Thymus (tissue), 11 donors: ENCODE measurements at regions not wholly inside any gene's neighbourhood (a gene's known extent, or its start where the extent isn't known, plus 50 kb on each side); places are given as distances from the start of the nearest gene placed in this dataset.

ENCODE experiments used
- DNase-seq, 9 donors: peaks; one replicate each; pipeline ENCODE4 v3.0.0-alpha.2; 2013; ENCODE audit warnings: low spot score in 9 of 9, low read depth in 6 of 9, missing footprints in 1 of 9
- H3K27ac ChIP-seq, 2 donors: one replicate each; pipeline ENCODE4 v1.5.1; 2013; ENCODE audit warnings: control low read depth in 1 of 2, low read depth in 1 of 2, low read length in 1 of 2, mild to moderate bottlenecking in 1 of 2, moderate library complexity in 1 of 2
- H3K27me3 ChIP-seq, 2 donors: one replicate each; pipeline ENCODE4 v1.5.1; 2013; ENCODE audit warnings: low read length in 1 of 2; ENCODE audit not compliant: control insufficient read depth in 2 of 2, insufficient read depth in 1 of 2
- H3K36me3 ChIP-seq, 2 donors: one replicate each; pipeline ENCODE4 v1.5.1; 2013; ENCODE audit warnings: low read length in 1 of 2, mild to moderate bottlenecking in 1 of 2, moderate library complexity in 1 of 2; ENCODE audit not compliant: control insufficient read depth in 2 of 2, insufficient read depth in 2 of 2
- H3K4me1 ChIP-seq, 2 donors: one replicate each; pipeline ENCODE4 v1.5.1; 2013; ENCODE audit warnings: low read length in 2 of 2; ENCODE audit not compliant: control insufficient read depth in 2 of 2, insufficient read depth in 2 of 2
- H3K4me3 ChIP-seq, 2 donors: one replicate each; pipeline ENCODE4 v1.5.1; 2013; ENCODE audit warnings: low read length in 2 of 2, control low read depth in 1 of 2, mild to moderate bottlenecking in 1 of 2
- H3K9me3 ChIP-seq, 2 donors: one replicate each; pipeline ENCODE4 v1.5.1; 2013; ENCODE audit warnings: low read length in 1 of 2, mild to moderate bottlenecking in 1 of 2; ENCODE audit not compliant: control insufficient read depth in 2 of 2, insufficient read depth in 1 of 2
- WGBS: extraction: QIAGEN DNeasy Blood & Tissue Kit; methylation state at CpG from one replicate; pipeline ENCODE4 v1.1.7; 2013; 5-methylcytosine and 5-hydroxymethylcytosine counted together
- donor health status: healthy.

- Histone ChIP-seq H3K4me3 (no peak overlapping the region), H3K36me3 (no peaks in the 10 kb centered on the region), H3K27me3 (no peaks in the 10 kb centered on the region), H3K9me3 (no peaks in the 10 kb centered on the region), H3K27ac (no peak overlapping the region), H3K4me1 (no peaks in the 10 kb centered on the region)
- 85% methylated on average over 10 of the region's 10 CpGs for WGBS
- no peak for DNase-seq
These were observed 152.3 kb upstream of the ANXA10 start for GRCh38 chr4:167939863-167940616.

DNA sequence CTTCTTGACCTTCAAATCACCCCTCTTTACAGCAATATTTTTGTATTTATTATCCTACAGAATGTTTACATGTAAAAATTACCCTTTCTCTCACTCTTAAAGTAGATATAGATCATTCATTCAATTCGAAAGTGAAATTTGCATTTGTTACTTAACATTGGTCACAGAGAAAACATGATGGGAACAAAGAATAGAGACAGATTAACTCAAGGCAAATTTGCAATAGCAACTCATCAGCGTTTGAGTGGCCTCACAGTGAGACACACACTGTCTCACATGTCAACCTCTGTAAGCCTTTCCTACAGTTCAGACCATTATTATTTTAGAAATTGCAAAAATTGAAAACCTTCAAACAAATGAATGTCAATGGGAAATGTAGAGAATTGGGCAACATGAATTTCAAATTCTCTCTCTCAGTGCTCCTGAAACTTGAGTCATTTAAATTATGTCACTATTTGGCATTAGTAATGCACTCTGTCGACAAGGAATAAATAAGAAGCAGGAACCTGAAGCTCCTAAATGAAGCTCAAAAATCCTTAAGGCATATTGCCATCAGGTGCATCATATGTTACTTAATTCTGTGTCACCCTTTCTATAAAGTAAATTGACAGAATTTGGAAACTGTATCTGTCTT is 148.3 kb upstream of the ANXA10 start:
- Histone ChIP-seq H3K4me1 (no peaks in the 10 kb centered on the region), H3K4me3 (no peak overlapping the region), H3K27ac (no peak overlapping the region), H3K27me3 (no peaks in the 10 kb centered on the region), H3K36me3 (no peaks in the 10 kb centered on the region), H3K9me3 (no peaks in the 10 kb centered on the region)
- no peak for DNase-seq
- 64% methylated on average over 3 of the region's 3 CpGs for WGBS

DNA sequence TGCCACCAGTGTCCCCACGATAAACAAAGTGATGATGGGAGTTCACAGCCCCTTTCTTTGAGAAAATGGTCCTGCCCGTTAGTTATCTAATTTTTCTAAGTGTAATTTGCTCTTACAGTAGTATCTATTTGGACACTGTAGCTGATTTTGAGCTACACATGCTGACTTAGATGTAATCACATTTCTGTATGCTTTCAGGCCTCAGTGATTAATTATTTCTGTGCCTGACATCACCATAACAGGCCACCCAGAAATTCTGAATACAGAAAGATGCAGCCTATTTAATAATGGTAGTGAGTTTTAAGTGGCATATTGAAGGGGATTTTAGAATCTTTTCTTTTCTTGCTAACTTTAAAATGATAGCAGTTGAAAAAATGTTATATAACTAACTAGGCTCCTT is 147.6 kb upstream of the ANXA10 start:
- Histone ChIP-seq H3K4me1 (no peaks in the 10 kb centered on the region), H3K36me3 (no peaks in the 10 kb centered on the region), H3K9me3 (no peaks in the 10 kb centered on the region), H3K4me3 (no peak overlapping the region), H3K27me3 (no peaks in the 10 kb centered on the region), H3K27ac (no peak overlapping the region)
- DNase-seq: no peak
- 91% methylated on average over 2 of the region's 2 CpGs for WGBS

DNA sequence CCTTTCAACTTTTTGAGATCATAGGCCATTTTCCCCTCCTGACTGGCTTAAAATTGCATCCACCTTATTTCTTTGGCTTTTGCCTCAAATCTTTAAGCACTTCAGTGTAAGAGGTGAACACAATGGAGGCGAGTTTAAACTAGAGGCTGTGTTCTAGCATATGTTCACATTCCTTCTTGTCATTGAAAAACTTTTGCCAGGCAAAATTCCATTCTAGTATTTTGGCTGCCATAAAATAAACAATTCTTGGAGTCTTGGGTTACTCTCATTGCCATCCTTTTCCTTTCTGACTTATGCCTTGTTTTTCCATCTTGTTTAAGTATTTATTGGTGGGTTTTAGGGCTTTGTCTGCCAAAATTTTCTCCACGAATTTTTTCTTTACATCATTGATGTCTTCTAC is 137.3 kb upstream of the ANXA10 start:
- WGBS: 85% methylated on average over 2 of the region's 2 CpGs

DNA sequence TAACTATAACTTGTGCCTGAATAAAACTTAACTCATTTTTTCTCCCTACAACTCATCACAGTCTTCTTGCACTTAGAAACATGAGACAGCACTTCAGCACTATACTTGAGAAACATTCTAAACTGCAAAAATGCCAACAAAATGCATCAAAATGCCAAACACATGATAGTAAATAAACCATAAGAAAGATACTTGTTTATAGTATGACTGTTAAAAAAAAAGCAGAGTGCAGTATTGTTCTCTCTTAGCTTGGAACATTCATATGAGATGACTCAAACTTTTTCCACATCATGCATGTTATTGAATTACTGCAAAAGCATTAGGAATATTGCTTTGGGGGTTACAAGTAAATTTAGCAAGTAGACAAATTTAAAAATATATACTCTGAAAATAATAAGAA is 135.7 kb upstream of the ANXA10 start:
- Histone ChIP-seq H3K9me3 (peaks cover 0 to 11% of the 10 kb centered on the region in 2 donors), H3K27me3 (no peaks in the 10 kb centered on the region), H3K4me1 (no peaks in the 10 kb centered on the region), H3K27ac (no peak overlapping the region), H3K36me3 (no peaks in the 10 kb centered on the region), H3K4me3 (no peak overlapping the region)
- no peak for DNase-seq

More for the DNA sequence above, 137.3 kb upstream of the ANXA10 start:
- Histone ChIP-seq H3K27me3 (no peaks in the 10 kb centered on the region), H3K9me3 (peaks cover 0 to 11% of the 10 kb centered on the region in 2 donors), H3K4me3 (no peak overlapping the region), H3K27ac (no peak overlapping the region), H3K36me3 (no peaks in the 10 kb centered on the region), H3K4me1 (no peaks in the 10 kb centered on the region)
- DNase-seq: no peak

DNA sequence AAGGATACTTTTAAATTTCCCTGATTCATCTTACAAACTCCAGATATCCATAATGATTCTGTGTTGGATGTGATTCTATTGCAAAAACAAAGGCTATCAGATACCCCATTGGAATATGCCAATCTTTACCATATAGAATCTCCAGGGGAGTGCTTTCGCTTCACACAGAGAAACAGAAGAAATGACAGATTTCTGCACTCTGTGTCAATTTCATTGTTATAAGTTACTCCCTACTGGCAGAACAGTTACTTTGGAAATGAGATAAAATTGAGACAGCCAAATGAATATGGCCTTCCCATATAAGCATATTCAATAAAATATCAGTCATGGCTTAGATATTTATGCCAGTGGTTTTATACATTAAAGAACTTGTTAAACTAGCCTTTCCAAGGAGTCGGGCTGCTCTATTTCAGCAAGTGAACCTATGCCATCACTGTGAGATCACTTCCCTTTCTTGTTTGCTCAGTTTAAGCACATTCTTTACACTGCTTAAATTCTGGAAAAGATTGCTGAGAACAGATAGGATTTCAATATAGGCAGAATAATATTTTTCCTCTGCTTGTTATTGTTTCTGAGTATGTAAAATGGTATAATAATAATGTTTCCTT is 127.5 kb upstream of the ANXA10 start:
- Histone ChIP-seq H3K27ac (no peak overlapping the region), H3K9me3 (peaks cover 0 to 10% of the 10 kb centered on the region in 2 donors), H3K4me3 (no peak overlapping the region), H3K36me3 (no peaks in the 10 kb centered on the region), H3K4me1 (no peaks in the 10 kb centered on the region), H3K27me3 (no peaks in the 10 kb centered on the region)
- DNase-seq: no peak
- 87% methylated on average over 2 of the region's 2 CpGs for WGBS

DNA sequence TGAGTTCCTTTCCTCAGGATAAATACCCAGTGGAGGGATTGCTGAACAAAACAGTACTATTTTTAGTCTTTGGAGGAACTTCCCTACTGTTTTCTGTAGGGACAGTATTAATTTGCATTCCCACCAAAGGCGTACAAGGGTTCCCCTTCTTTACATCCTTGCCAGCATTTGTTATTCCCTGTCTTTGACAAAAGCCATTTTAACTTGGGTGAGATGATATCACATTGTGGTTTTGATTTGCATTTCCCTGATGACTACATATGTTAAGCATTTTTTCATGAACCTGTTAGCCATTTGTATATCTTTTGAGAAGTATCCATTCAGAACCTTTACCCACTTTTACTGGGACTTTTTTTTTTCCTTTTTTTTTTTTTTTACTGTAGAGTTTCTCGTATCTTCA is 126.2 kb upstream of the ANXA10 start:
- no peaks in the 10 kb centered on the region for H3K27me3 ChIP-seq
- H3K4me3 ChIP-seq: no peak overlapping the region
- no peak overlapping the region for H3K27ac ChIP-seq
- WGBS: 84% methylated on average over 2 of the region's 2 CpGs
- no peaks in the 10 kb centered on the region for H3K36me3 ChIP-seq
- DNase-seq: no peak
- H3K4me1 ChIP-seq: no peaks in the 10 kb centered on the region
- peaks cover 0 to 10% of the 10 kb centered on the region in 2 donors for H3K9me3 ChIP-seq

- Histone ChIP-seq H3K4me1 (no peaks in the 10 kb centered on the region), H3K4me3 (no peak overlapping the region), H3K36me3 (no peaks in the 10 kb centered on the region), H3K27ac (no peak overlapping the region), H3K9me3 (peaks cover 0 to 10% of the 10 kb centered on the region in 2 donors), H3K27me3 (no peaks in the 10 kb centered on the region)
- DNase-seq: no peak
These were observed 118.8 kb upstream of the ANXA10 start for GRCh38 chr4:167973513-167973912.

- Histone ChIP-seq H3K27me3 (no peaks in the 10 kb centered on the region), H3K27ac (no peak overlapping the region), H3K4me1 (no peaks in the 10 kb centered on the region), H3K9me3 (peaks cover 0 to 10% of the 10 kb centered on the region in 2 donors), H3K4me3 (no peak overlapping the region), H3K36me3 (no peaks in the 10 kb centered on the region)
- DNase-seq: no peak
These were observed 106.8 kb upstream of the ANXA10 start for GRCh38 chr4:167985565-167985964.
